Esophagus muscularis mucosa (tissue), 3 donors: ENCODE measurements at regions not wholly inside any gene's neighbourhood (a gene's known extent, or its start where the extent isn't known, plus 50 kb on each side); places are given as distances from the start of the nearest gene placed in this dataset.

Source experiments
- EP300 ChIP-seq: sonication (generic); formaldehyde crosslinking; IDR thresholded peaks from one replicate; pipeline ENCODE4 v1.6.1; 2017; ENCODE audit warnings: antibody characterized with exemption
- TF ChIP-seq, protein P1 (sequence below), 3 experiments: fragments of 200-600 bp in 2 of 3; fragments of 450-650 bp in 1 of 3; sonication (generic) in 2 of 3; IDR thresholded peaks; one replicate each; pipeline ENCODE4 v1.5.1; 2017 to 2019; ENCODE audit warnings: antibody characterized with exemption in 3 of 3, mild to moderate bottlenecking in 2 of 3, moderate library complexity in 1 of 3

DNA sequence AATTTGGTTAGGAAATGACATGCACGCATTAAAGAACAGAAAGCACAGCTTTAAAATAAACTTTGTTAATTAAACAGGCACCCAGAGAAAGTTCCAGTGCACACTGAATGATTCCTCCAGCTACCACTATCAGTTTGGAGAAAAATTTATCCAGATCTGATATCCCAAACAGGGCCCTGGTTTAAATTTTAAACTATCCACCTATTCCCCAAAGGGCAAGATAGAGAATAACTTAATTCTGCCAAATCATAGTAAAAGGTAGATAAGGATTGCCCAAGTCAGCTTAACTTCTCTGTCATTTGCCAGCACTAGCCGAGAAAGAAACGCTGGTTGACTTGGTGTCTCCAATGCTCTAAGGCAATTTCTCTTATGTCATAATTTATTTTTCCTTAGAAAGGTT, 321.9 kb upstream of the PKDCC start:
- TF ChIP-seq, protein P1, sequence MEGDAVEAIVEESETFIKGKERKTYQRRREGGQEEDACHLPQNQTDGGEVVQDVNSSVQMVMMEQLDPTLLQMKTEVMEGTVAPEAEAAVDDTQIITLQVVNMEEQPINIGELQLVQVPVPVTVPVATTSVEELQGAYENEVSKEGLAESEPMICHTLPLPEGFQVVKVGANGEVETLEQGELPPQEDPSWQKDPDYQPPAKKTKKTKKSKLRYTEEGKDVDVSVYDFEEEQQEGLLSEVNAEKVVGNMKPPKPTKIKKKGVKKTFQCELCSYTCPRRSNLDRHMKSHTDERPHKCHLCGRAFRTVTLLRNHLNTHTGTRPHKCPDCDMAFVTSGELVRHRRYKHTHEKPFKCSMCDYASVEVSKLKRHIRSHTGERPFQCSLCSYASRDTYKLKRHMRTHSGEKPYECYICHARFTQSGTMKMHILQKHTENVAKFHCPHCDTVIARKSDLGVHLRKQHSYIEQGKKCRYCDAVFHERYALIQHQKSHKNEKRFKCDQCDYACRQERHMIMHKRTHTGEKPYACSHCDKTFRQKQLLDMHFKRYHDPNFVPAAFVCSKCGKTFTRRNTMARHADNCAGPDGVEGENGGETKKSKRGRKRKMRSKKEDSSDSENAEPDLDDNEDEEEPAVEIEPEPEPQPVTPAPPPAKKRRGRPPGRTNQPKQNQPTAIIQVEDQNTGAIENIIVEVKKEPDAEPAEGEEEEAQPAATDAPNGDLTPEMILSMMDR (IDR thresholded peaks at IDR 0.05), result no peak
- TF ChIP-seq EP300, result no peak
